Kidney (tissue), 13 donors: ENCODE measurements at regions not wholly inside any gene's neighbourhood (a gene's known extent, or its start where the extent isn't known, plus 50 kb on each side); places are given as distances from the start of the nearest gene placed in this dataset.
A peak's percentile ranks its signal among the peaks of the same experiment; 100 is the strongest.

Source experiments
- DNase-seq, 5 donors: peaks; one replicate each; pipeline ENCODE4 v3.0.0-alpha.2; 2013 to 2020
- FAIRE-seq: peaks from 2 replicates; lab custom pipeline; 2012; peaks lifted over from hg19 to GRCh38; lab: Jason Lieb, UNC
- H3K27ac ChIP-seq, 2 donors: one replicate each; pipeline ENCODE4 v1.7.0; 2013; ENCODE audit warnings: low read depth in 2 of 2, low read length in 2 of 2, inconsistent platforms in 1 of 2
- H3K27me3 ChIP-seq: one replicate; pipeline ENCODE4 v1.7.1; 2013; ENCODE audit warnings: low read length, inconsistent platforms; ENCODE audit not compliant: control insufficient read depth, insufficient read depth
- H3K36me3 ChIP-seq, 3 donors: one replicate each; pipeline versions ENCODE4 v1.7.0 to v1.7.1; 2013; ENCODE audit warnings: low read length in 3 of 3, control low read depth in 1 of 3, inconsistent platforms in 1 of 3; ENCODE audit not compliant: insufficient read depth in 3 of 3, control insufficient read depth in 2 of 3
- H3K4me1 ChIP-seq, 3 donors: one replicate each; pipeline versions ENCODE4 v1.7.0 to v1.7.1; 2013; ENCODE audit warnings: low read length in 3 of 3, inconsistent platforms in 1 of 3, low read depth in 1 of 3; ENCODE audit not compliant: control insufficient read depth in 2 of 3, insufficient read depth in 2 of 3
- H3K4me3 ChIP-seq, 3 donors: one replicate each; pipeline versions ENCODE4 v1.7.0 to v1.8.1; 2013; ENCODE audit warnings: low read length in 3 of 3, control low read depth in 1 of 3, inconsistent platforms in 1 of 3
- H3K9ac ChIP-seq, 3 donors: one replicate each; pipeline versions ENCODE4 v1.7.0 to v1.7.1; 2013; ENCODE audit warnings: low read length in 3 of 3, control low read depth in 1 of 3, inconsistent platforms in 1 of 3
- H3K9me3 ChIP-seq, 3 donors: one replicate each; pipeline versions ENCODE4 v1.7.0 to v1.7.1; 2013; ENCODE audit warnings: low read length in 3 of 3, control low read depth in 1 of 3, inconsistent platforms in 1 of 3; ENCODE audit not compliant: control insufficient read depth in 2 of 3, insufficient read depth in 1 of 3
- intact Hi-C: fragments of 100-400 bp; cut with DNase I; formaldehyde crosslinking; loops from one replicate; pipeline ENCODE4 v1.11.1; 2022
- TF ChIP-seq, protein P1 (sequence below): IDR thresholded peaks from 3 replicates; pipeline ENCODE4 v1.5.1; 2012; ENCODE audit warnings: mild to moderate bottlenecking, moderate library complexity, borderline replicate concordance; ENCODE audit not compliant: insufficient read depth; ENCODE audit errors: extremely low read depth
- donor health status: control.
- donor health status: control.
- donor health status: control.
- donor health status: control.
- donor health status: control.
- donor health status: DM: yes; HTN: yes; CAD: no.
- donor health status: Normal renal cell carcinoma (clear cell type).

DNA sequence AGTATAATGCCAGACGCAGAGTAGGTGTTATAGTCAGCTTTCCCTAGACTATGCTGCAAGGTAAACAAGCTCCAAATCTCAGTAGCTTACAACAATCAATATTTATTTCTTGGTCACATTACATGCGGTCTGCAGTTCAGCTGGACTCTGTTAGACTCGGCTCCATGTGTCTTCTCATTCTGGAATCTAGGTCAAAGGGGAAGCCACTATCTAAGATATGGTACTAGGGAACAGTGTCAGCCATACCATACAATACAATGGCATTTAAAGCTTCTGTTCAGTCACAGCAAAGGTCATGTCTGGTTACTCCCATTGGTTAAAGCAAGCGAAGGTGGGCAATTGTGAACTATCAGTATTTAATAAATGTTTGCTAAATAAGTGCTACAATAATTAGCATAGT, 65.3 kb upstream of the SERTM1 start:
- H3K4me1 ChIP-seq = no peaks in the 10 kb centered on the region
- intact Hi-C loops = no loop called here
- DNase-seq (no peak), FAIRE-seq (no peak)
- H3K4me3 ChIP-seq = no peak overlapping the region
- no peaks in the 10 kb centered on the region for H3K27me3 ChIP-seq
- TF ChIP-seq, protein P1, sequence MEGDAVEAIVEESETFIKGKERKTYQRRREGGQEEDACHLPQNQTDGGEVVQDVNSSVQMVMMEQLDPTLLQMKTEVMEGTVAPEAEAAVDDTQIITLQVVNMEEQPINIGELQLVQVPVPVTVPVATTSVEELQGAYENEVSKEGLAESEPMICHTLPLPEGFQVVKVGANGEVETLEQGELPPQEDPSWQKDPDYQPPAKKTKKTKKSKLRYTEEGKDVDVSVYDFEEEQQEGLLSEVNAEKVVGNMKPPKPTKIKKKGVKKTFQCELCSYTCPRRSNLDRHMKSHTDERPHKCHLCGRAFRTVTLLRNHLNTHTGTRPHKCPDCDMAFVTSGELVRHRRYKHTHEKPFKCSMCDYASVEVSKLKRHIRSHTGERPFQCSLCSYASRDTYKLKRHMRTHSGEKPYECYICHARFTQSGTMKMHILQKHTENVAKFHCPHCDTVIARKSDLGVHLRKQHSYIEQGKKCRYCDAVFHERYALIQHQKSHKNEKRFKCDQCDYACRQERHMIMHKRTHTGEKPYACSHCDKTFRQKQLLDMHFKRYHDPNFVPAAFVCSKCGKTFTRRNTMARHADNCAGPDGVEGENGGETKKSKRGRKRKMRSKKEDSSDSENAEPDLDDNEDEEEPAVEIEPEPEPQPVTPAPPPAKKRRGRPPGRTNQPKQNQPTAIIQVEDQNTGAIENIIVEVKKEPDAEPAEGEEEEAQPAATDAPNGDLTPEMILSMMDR = no peak
- H3K9me3 ChIP-seq = no peaks in the 10 kb centered on the region
- no peak overlapping the region for H3K27ac ChIP-seq
- H3K36me3 ChIP-seq = no peaks in the 10 kb centered on the region
- no peak overlapping the region for H3K9ac ChIP-seq

DNA sequence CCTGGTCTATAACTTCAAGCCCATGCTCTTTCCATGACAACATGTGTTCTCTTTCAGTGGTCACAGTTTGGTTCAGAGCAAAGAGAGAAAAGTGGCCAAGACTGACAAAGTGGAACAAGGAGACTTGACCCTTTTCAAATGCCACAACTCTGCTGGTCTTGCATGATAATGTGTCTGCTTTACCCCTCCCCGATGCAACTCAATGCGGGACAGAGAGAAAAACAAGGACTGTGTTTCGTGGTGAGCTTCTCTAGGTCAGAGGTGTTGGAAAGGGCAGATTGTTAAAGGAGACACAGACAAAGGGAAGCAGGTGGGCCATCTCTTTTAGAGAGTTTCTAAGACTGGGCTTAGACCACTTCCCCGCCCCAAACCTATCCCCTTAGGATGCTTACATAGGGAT, 61.6 kb upstream of the SERTM1 start:
- FAIRE-seq (no peak), DNase-seq (peak in 2 of 5 donors; percentile 12 to 26)
- intact Hi-C loops = no loop called here
- no peak overlapping the region for H3K27ac ChIP-seq
- H3K9me3 ChIP-seq = no peaks in the 10 kb centered on the region
- H3K4me3 ChIP-seq = no peak overlapping the region
- no peaks in the 10 kb centered on the region for H3K27me3 ChIP-seq
- H3K9ac ChIP-seq = no peak overlapping the region
- no peaks in the 10 kb centered on the region for H3K4me1 ChIP-seq
- TF ChIP-seq, protein P1 = no peak
- H3K36me3 ChIP-seq = no peaks in the 10 kb centered on the region

DNA sequence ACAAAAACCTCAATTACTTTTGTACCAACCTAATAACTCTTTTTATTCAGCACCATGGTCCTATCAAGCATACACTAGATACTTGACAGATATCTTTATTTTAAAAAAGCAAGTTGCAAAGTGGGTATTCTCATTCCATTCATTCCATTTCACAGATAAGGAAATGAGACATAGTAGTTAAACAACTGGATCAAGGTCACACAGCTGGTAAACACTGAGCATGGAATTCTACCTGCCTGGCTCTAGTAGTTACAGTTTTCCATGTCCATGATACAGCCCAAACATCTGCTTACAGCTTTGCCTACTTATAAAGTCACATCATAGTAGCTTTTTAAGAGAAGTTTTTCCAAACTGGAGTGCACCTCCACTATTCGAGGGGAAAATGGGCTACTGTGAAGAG, 57.1 kb upstream of the SERTM1 start:
- TF ChIP-seq, protein P1 = no peak
- Histone ChIP-seq H3K27ac (no peak overlapping the region), H3K36me3 (no peaks in the 10 kb centered on the region), H3K9ac (no peak overlapping the region), H3K4me1 (no peaks in the 10 kb centered on the region), H3K9me3 (peaks cover 0 to 2% (median 0%) of the 10 kb centered on the region in 3 donors), H3K4me3 (no peak overlapping the region), H3K27me3 (no peaks in the 10 kb centered on the region)
- no peak for FAIRE-seq
- intact Hi-C loops = no loop called here
- no peak for DNase-seq

DNA sequence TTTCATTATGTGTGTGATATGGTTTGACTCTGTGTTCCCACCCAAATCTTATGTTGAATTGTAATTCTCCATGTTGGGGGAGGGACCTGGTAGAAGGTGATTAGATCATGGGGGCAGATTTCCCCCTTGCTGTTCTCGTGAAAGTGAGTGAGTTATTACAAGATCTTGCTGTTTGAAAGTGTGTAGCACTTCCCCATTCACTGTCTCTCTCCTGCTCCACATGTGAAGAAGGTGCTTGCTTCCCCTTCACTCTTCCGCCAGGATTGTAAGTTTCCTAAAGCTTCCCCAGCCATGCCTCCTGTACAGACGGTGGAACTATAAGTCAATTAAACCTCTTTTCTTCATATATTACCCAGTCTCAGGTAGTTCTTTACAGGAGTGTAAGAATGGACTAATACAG, 54.3 kb upstream of the SERTM1 start:
- TF ChIP-seq, protein P1 = no peak

More for the DNA sequence above, 54.3 kb upstream of the SERTM1 start:
- Histone ChIP-seq H3K4me3 (no peak overlapping the region), H3K36me3 (no peaks in the 10 kb centered on the region), H3K9ac (no peak overlapping the region), H3K27me3 (no peaks in the 10 kb centered on the region), H3K9me3 (peaks cover 0 to 2% (median 0%) of the 10 kb centered on the region in 3 donors), H3K4me1 (no peaks in the 10 kb centered on the region), H3K27ac (no peak overlapping the region)
- intact Hi-C loops = no loop called here
- DNase-seq = no peak
- FAIRE-seq = no peak
